IPS-18c (cell line): ENCODE measurements at regions not wholly inside any gene's neighbourhood (a gene's known extent, or its start where the extent isn't known, plus 50 kb on each side); places are given as distances from the start of the nearest gene placed in this dataset.
"Not testable (repeated sequence)": the region's sequence is repeated elsewhere in the genome, so short reads cannot be mapped to it uniquely, and the experiment has no call there.

Source experiments
- H3K4me3 ChIP-seq: 2 replicates; pipeline ENCODE4 v1.7.0; 2013; ENCODE audit warnings: low read depth, mild to moderate bottlenecking, low read length, moderate library complexity; ENCODE audit not compliant: insufficient read depth
- H3K9me3 ChIP-seq: one replicate; pipeline ENCODE4 v1.6.1; 2013; ENCODE audit warnings: mild to moderate bottlenecking, low read length, moderate library complexity; ENCODE audit not compliant: control insufficient read depth, insufficient read depth

GRCh38 chr6:163756079-163756478 is 341.6 kb downstream of the QKI start:
- Histone ChIP-seq H3K9me3 (no peaks in the 10 kb centered on the region), H3K4me3 (no peak overlapping the region)

GRCh38 chr6:163754866-163755265 is 340.3 kb downstream of the QKI start:
- no peaks in the 10 kb centered on the region for H3K9me3 ChIP-seq
- no peak overlapping the region for H3K4me3 ChIP-seq

GRCh38 chr6:163753430-163753829 is 338.9 kb downstream of the QKI start:
- Histone ChIP-seq H3K9me3 (no peaks in the 10 kb centered on the region), H3K4me3 (no peak overlapping the region)

DNA sequence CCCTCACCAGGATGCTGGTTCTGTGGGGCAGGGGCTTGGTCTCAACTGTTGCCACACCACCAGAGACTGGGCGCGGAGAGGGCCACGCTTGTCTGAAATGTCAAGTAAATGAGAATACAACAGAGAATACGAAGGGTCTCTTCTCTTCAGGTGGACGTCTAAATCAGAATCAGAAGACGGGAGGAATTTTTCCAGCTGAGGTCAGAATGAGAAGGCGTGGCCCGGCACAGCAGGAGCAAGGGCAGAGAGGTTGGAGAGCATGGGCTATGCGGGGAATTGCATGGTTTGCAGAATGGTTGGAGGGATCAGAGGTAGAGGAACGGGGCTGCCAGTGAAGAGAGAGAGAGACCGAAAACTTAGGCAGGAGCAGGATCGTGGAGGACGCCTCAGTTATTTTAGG is 337.9 kb downstream of the QKI start:
- Histone ChIP-seq H3K4me3 (no peak overlapping the region), H3K9me3 (no peaks in the 10 kb centered on the region)

GRCh38 chr6:163751032-163751525 is 336.6 kb downstream of the QKI start:
- Histone ChIP-seq H3K9me3 (no peaks in the 10 kb centered on the region), H3K4me3 (no peak overlapping the region)

DNA sequence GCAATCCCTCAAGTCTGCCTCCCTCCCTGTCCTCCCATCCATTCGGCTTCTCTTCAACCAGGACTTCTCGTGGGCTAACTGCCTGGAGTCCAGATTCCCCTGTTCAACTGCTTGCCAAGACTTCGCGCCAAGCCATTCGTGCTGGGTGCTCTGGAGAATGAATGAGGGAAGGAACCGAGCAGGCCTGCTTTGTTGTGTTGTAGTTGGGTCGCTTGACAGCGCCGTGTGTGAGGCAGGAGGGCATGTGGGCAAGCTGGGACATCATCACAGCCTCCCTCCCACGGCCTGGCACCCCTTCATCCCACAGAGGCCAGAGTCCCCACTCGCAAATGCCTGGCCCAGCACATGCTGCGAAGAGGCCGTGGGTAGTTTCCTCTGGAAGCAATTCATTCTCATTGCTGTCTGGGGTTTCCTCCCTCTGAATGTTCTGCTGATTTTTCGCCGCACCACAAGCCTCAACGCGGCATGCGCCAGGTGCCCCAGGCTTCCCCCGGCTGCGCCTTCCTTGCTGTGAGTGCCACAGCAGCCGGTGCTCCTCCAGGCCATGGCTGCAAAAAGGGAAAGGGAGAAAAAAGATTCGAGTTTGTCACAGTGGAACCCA is 336.0 kb downstream of the QKI start:
- Histone ChIP-seq H3K9me3 (no peaks in the 10 kb centered on the region), H3K4me3 (no peak overlapping the region)

- H3K9me3 ChIP-seq = no peaks in the 10 kb centered on the region
These were observed 334.4 kb downstream of the QKI start for GRCh38 chr6:163748886-163749285.

DNA sequence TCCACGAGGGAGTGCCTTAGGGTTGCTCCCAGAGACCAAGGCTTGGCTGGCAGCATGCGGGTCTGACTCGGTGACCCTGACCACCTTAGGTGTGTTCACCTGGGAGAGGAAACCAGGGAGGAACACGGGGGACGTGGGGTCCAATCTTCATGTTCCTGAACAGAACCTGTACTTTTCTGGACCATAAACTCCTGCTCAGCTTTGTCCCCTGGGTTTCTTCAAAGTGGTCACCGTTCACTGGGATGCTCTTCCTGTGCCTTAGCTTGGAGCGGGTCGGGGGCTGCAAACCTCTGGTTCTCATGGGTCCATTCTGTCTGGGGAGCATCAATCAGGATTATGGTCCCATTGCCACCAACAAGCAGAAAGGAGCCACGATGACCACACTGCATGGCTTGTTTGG is 333.5 kb downstream of the QKI start:
- Histone ChIP-seq H3K4me3 (no peak overlapping the region), H3K9me3 (no peaks in the 10 kb centered on the region)

More at GRCh38 chr6:163748886-163749285, 334.4 kb downstream of the QKI start:
- H3K4me3 ChIP-seq = no peak overlapping the region

- not testable (repeated sequence) for H3K4me3 ChIP-seq, H3K9me3 ChIP-seq
These were observed 332.5 kb downstream of the QKI start for GRCh38 chr6:163747058-163747457.

DNA sequence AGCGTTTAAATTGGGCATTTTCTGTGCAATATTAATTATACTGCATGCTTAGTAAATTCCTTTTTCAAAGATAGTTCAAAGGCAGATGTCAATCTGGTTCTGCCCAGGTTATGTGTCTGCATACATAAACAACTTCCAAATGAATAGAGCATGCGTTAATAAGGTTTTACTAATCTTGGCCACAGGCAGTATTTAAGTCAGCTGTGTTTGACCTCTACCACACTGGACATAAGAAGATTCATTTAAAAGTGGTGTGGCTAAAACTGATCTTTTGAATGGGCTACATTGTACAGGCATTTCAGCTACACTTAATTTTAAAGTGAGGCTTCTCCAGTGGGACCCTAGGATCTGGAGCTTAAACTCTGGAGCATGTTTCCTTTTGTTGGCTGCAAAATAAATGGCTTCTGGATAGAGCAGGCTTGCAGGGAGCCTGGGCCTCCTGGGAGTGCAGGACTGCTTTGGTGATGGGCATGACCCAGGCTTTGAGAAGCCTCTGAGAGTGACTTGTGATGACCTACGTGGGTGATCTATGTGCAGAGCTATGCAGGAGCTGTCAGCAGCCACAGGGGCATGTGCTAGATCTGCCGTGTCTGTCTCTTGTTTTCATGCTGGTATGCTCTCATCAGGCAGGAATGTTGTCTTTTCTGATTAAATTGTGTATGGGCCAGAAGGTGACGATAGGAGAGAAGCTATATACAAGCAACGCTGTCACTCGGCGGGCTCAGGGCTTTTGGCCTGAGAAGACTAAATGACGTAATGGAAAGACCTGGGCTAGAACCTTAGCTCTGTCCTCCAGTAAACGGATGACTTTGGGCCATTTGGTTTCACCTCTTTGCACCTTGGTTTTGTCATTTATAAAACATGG is 331.2 kb downstream of the QKI start:
- Histone ChIP-seq H3K4me3 (no peak overlapping the region), H3K9me3 (no peaks in the 10 kb centered on the region)

- H3K9me3 ChIP-seq = no peaks in the 10 kb centered on the region
- no peak overlapping the region for H3K4me3 ChIP-seq
These were observed 329.9 kb downstream of the QKI start for GRCh38 chr6:163744256-163744925.

- H3K4me3 ChIP-seq = no peak overlapping the region
- H3K9me3 ChIP-seq = no peaks in the 10 kb centered on the region
These were observed 329.3 kb downstream of the QKI start for GRCh38 chr6:163743796-163744195.

DNA sequence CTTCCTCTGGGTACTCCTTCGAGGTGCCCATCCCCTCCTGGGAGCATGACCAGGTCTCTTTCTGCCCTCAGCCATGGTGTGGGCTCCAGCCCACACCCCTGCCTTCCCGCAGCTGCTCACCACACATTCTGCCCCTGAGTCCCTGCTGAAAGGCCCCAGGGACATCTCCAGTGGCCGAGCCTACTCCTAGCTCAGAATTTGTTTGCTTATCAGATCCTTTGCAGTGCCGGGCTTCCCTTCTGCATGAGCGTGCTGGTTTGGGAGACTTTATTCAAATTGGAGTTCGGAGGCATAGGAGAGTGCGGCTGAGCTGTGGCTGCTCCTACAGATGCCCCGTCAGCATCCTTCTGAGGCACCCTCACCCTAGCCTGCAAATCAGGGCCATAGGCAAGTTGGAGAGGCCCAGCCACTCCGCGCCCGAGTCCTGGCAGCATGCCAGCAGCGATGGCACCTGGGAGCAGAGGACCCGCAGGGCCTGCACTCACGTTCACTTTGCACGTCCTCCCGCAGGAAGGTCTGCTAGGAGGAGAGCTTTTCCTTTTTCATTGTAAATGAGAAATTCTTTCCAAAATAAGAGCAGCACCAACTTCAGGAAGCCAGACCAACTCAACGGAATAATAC is 327.3 kb downstream of the QKI start:
- no peak overlapping the region for H3K4me3 ChIP-seq
- no peaks in the 10 kb centered on the region for H3K9me3 ChIP-seq

- Histone ChIP-seq H3K9me3 (no peaks in the 10 kb centered on the region), H3K4me3 (no peak overlapping the region)
These were observed 326.8 kb downstream of the QKI start for GRCh38 chr6:163741342-163741741.

DNA sequence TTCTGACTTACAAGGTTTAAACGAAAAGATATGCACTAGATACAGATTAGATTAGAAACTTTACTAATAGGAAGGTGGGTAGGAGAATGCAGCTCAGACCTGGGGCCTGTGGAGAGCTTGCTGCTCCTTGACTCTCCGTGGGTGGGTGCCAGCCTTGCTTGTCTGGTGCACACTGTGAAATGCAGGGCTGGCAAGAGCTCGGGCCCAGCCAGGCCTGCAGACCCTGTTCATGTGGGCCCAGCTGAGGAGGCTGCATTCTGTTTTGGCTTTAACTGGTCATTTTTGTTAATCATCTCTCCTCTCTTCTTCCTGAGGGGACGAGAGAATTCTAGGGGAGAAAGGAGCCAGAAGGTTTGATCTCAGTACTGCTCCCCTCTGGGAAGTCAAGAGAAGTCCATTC is 325.4 kb downstream of the QKI start:
- no peaks in the 10 kb centered on the region for H3K9me3 ChIP-seq

DNA sequence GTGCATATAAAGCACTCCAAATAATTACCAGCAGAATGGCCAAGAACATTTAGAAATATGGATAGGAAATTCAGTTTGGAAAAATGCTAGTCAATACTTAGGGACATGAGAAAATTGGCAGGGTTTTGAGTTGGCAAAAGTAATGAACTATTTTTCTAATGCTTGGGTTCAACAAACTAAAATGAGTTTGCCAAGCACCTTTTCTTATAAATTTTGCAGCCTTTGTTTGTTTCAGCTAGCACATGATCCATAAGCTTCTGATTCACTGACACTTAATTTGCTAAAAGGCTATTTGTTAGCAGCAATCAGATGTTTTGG is 324.8 kb downstream of the QKI start:
- no peak overlapping the region for H3K4me3 ChIP-seq
- no peaks in the 10 kb centered on the region for H3K9me3 ChIP-seq

More for the DNA sequence above, 325.4 kb downstream of the QKI start:
- H3K4me3 ChIP-seq = no peak overlapping the region

DNA sequence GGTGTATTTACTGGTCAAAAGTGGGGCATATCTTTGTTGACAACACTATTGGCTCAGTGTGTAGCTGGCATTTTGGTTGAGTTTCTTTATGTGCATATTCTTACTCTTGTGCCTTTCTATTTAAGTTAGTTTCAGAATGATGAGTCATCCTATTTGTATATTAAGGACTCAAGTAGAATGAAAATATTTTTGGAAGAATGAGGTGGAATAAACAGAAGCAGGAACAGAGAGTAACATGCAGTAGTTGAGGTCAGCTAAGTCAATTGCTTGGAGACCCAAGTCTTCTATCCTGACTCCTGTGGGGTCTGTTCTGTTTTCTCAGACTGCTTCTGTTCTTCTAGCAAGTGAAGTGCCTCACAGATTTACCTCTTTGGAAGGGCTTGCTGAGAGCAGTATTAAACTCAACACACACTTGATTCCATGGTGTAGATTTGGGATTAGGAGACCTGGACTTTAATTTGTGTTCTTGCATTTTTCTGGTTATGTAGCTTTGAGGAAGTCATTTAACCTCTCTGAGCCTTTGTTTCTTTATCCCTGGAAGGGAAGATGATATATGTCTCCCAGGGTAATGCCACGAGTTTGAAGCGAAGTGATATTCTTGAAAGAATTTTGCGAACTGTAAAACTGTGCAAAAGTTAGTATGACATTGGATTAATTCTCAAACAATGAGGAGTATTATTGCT is 324.3 kb downstream of the QKI start:
- Histone ChIP-seq H3K4me3 (no peak overlapping the region), H3K9me3 (no peaks in the 10 kb centered on the region)
